OCI-LY7 (cell line): ENCODE measurements at regions not wholly inside any gene's neighbourhood (a gene's known extent, or its start where the extent isn't known, plus 50 kb on each side); places are given as distances from the start of the nearest gene placed in this dataset.

Experiments
- BruUV-seq: library from RNA; stranded (reverse); fragments of 400-500 nt; replicated peaks from 2 replicates; lab custom pipeline; 2021; lab: Mats Ljungman, UMichigan
- CTCF ChIA-PET: fragments of 300-600 bp; sonication (Branson Sonifier 250); formaldehyde crosslinking; loops from one replicate; lab custom pipeline; 2022; ENCODE audit warnings: antibody characterized with exemption; ENCODE audit not compliant: unreplicated experiment; lab: Charles Lee
- POLR2A ChIA-PET: fragments of 300-600 bp; sonication (Branson Sonifier 250); formaldehyde crosslinking; loops from one replicate; lab custom pipeline; 2022; ENCODE audit warnings: antibody characterized with exemption; lab: Charles Lee
- DNase-seq: peaks from one replicate; pipeline ENCODE4 v3.0.0-alpha.2; 2015; ENCODE audit warnings: low spot score
- H2AFZ ChIP-seq: fragments of 200-600 bp; sonication (generic), shearing (Covaris generic); 2 replicates; pipeline ENCODE4 v1.6.1; 2014; ENCODE audit warnings: mild to moderate bottlenecking, antibody characterized with exemption, low read length, moderate library complexity
- H3K27ac ChIP-seq: fragments of 200-600 bp; sonication (generic); 2 replicates; pipeline ENCODE4 v1.5.1; 2014; ENCODE audit warnings: mixed run types, low read depth, mild to moderate bottlenecking, moderate library complexity, low read length, inconsistent platforms; ENCODE audit not compliant: poor library complexity, severe bottlenecking
- H3K36me3 ChIP-seq: fragments of 200-600 bp; sonication (generic); 2 replicates; pipeline ENCODE4 v1.6.1; 2014; ENCODE audit warnings: mild to moderate bottlenecking, antibody characterized with exemption, low read length, moderate library complexity, mixed read lengths; ENCODE audit not compliant: insufficient read depth
- H3K4me1 ChIP-seq: fragments of 200-600 bp; sonication (generic); 2 replicates; pipeline ENCODE4 v1.5.1; 2014; ENCODE audit warnings: mild to moderate bottlenecking, low read length; ENCODE audit not compliant: insufficient read depth, poor library complexity, severe bottlenecking
- H3K4me2 ChIP-seq: fragments of 200-600 bp; sonication (generic); 2 replicates; pipeline ENCODE4 v1.6.1; 2014; ENCODE audit warnings: mild to moderate bottlenecking, low read length
- H3K4me3 ChIP-seq: fragments of 200-600 bp; sonication (generic); 2 replicates; pipeline ENCODE4 v1.5.1; 2014; ENCODE audit warnings: mild to moderate bottlenecking, low read depth, low read length; ENCODE audit not compliant: poor library complexity, severe bottlenecking
- H3K79me2 ChIP-seq: fragments of 200-600 bp; sonication (generic); 2 replicates; pipeline ENCODE4 v1.6.1; 2016; ENCODE audit warnings: low read depth, mild to moderate bottlenecking, low read length, moderate library complexity, mixed read lengths; ENCODE audit not compliant: insufficient read depth
- H3K9me2 ChIP-seq: fragments of 200-600 bp; sonication (generic); 2 replicates; pipeline ENCODE4 v1.6.1; 2016; ENCODE audit warnings: mild to moderate bottlenecking, low read length, mixed read lengths; ENCODE audit not compliant: insufficient read depth
- H3K9me3 ChIP-seq: fragments of 200-600 bp; sonication (generic); 2 replicates; pipeline ENCODE4 v1.6.1; 2014; ENCODE audit warnings: mild to moderate bottlenecking, mixed run types, low read length, mixed read lengths
- H4K20me1 ChIP-seq: fragments of 200-600 bp; sonication (generic); 2 replicates; pipeline ENCODE4 v1.6.1; 2014; ENCODE audit warnings: mild to moderate bottlenecking, antibody characterized with exemption, low read length, moderate library complexity, mixed read lengths; ENCODE audit not compliant: insufficient read depth
- CTCF ChIP-seq: fragments of 200-600 bp; sonication (generic); conservative IDR thresholded peaks from 2 replicates; pipeline ENCODE4 v1.5.1; 2014; ENCODE audit warnings: mild to moderate bottlenecking, antibody characterized with exemption, low read length, moderate library complexity, mixed read lengths
- EZH2phosphoT487 ChIP-seq: fragments of 200-600 bp; sonication (generic); IDR thresholded peaks from 2 replicates; pipeline ENCODE4 v1.6.1; 2018; ENCODE audit warnings: low read depth, borderline replicate concordance, mild to moderate bottlenecking, mixed run types, antibody characterized with exemption, low read length, moderate library complexity, mixed read lengths
- intact Hi-C: fragments of 100-400 bp; cut with micrococcal nuclease; formaldehyde crosslinking; loops from one replicate; pipeline ENCODE4 v1.10.0; 2022; ENCODE audit not compliant: unreplicated experiment

GRCh38 chr13:65940720-65941119 lies 1289.4 kb downstream of the PCDH9 start:
- CTCF ChIA-PET = no interaction called here
- TF ChIP-seq EZH2phosphoT487 (no peak), CTCF (no peak)
- H2AFZ ChIP-seq = no peak overlapping the region
- no peak for DNase-seq
- no peaks in the 10 kb centered on the region for H3K9me3 ChIP-seq
- no peak overlapping the region for H3K27ac ChIP-seq
- no peaks in the 10 kb centered on the region for H3K9me2 ChIP-seq
- H3K4me2 ChIP-seq = no peak overlapping the region
- H4K20me1 ChIP-seq = no peaks in the 10 kb centered on the region
- POLR2A ChIA-PET = no interaction called here
- no peaks in the 10 kb centered on the region for H3K36me3 ChIP-seq
- no peak overlapping the region for H3K4me3 ChIP-seq
- no peaks in the 10 kb centered on the region for H3K4me1 ChIP-seq
- intact Hi-C loops = no loop called here
- no TSS peak for BruUV-seq
- no peaks in the 10 kb centered on the region for H3K79me2 ChIP-seq

- TF ChIP-seq EZH2phosphoT487 = no peak
- TF ChIP-seq CTCF = no peak
- H3K36me3 ChIP-seq = no peaks in the 10 kb centered on the region
- ChIA-PET CTCF (no interaction called here), POLR2A (interaction anchor here (1.2 kb wide), 1 partner anchor 177 kb away, joined by 3 read pairs; no protein-coding TSS in a partner anchor)
- no peaks in the 10 kb centered on the region for H3K9me3 ChIP-seq
- H4K20me1 ChIP-seq = no peaks in the 10 kb centered on the region
- no peaks in the 10 kb centered on the region for H3K9me2 ChIP-seq
- BruUV-seq = no TSS peak
- H3K79me2 ChIP-seq = no peaks in the 10 kb centered on the region
- intact Hi-C loops = no loop called here
- H3K4me3 ChIP-seq = no peak overlapping the region
- DNase-seq = no peak
- no peak overlapping the region for H3K4me2 ChIP-seq
- H2AFZ ChIP-seq = no peak overlapping the region
- no peaks in the 10 kb centered on the region for H3K4me1 ChIP-seq
- H3K27ac ChIP-seq = no peak overlapping the region
Observed at GRCh38 chr13:65937251-65937650, 1292.9 kb downstream of the PCDH9 start.

GRCh38 chr13:65936249-65936648 lies 1293.9 kb downstream of the PCDH9 start:
- CTCF ChIA-PET = no interaction called here
- TF ChIP-seq CTCF (no peak), EZH2phosphoT487 (no peak)
- Histone ChIP-seq H3K4me1 (no peaks in the 10 kb centered on the region), H3K9me2 (no peaks in the 10 kb centered on the region; the same call in 1 of the 2 replicates), H2AFZ (no peak overlapping the region), H3K79me2 (no peaks in the 10 kb centered on the region), H3K27ac (no peak overlapping the region), H3K4me2 (no peak overlapping the region), H3K36me3 (no peaks in the 10 kb centered on the region), H3K9me3 (no peaks in the 10 kb centered on the region), H3K4me3 (no peak overlapping the region), H4K20me1 (no peaks in the 10 kb centered on the region)
- no TSS peak for BruUV-seq
- DNase-seq = no peak
- POLR2A ChIA-PET = interaction anchor here (0.6 kb wide), 1 partner anchor 756 kb away, joined by 3 read pairs; no protein-coding TSS in a partner anchor
- intact Hi-C loops = no loop called here
